GM20000 (cell line): ENCODE measurements at regions not wholly inside any gene's neighbourhood (a gene's known extent, or its start where the extent isn't known, plus 50 kb on each side); places are given as distances from the start of the nearest gene placed in this dataset.

ENCODE experiments used
- DNase-seq: peaks from one replicate; pipeline ENCODE4 v3.0.0; 2012; ENCODE audit warnings: low spot score
- TF ChIP-seq, protein P1 (sequence below): IDR thresholded peaks from 2 replicates; pipeline ENCODE4 v1.5.1; 2012; ENCODE audit warnings: mild to moderate bottlenecking, control low read depth; ENCODE audit errors: extremely low read depth, missing control alignments

DNA sequence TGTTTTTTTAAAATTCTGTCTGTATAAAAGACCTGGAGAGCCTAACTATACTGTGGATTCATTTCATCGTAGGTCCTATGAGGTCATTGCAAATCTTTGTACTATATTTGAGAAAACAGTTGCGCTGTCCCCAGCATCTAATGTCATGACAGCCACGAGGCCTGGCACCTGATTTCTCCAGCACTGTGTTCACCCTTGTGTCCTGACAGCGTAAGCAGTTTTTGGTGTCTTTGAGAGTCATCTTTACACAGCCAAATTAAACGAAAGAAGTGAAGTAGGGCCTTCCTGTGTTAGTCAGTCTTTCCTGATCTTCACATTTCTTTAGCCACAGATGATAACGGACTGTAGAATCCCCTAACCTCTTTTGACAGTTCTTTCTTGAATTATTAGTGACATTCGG is 70.6 kb upstream of the PHACTR2 start:
- DNase-seq = no peak
- TF ChIP-seq, protein P1, sequence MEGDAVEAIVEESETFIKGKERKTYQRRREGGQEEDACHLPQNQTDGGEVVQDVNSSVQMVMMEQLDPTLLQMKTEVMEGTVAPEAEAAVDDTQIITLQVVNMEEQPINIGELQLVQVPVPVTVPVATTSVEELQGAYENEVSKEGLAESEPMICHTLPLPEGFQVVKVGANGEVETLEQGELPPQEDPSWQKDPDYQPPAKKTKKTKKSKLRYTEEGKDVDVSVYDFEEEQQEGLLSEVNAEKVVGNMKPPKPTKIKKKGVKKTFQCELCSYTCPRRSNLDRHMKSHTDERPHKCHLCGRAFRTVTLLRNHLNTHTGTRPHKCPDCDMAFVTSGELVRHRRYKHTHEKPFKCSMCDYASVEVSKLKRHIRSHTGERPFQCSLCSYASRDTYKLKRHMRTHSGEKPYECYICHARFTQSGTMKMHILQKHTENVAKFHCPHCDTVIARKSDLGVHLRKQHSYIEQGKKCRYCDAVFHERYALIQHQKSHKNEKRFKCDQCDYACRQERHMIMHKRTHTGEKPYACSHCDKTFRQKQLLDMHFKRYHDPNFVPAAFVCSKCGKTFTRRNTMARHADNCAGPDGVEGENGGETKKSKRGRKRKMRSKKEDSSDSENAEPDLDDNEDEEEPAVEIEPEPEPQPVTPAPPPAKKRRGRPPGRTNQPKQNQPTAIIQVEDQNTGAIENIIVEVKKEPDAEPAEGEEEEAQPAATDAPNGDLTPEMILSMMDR = no peak

DNA sequence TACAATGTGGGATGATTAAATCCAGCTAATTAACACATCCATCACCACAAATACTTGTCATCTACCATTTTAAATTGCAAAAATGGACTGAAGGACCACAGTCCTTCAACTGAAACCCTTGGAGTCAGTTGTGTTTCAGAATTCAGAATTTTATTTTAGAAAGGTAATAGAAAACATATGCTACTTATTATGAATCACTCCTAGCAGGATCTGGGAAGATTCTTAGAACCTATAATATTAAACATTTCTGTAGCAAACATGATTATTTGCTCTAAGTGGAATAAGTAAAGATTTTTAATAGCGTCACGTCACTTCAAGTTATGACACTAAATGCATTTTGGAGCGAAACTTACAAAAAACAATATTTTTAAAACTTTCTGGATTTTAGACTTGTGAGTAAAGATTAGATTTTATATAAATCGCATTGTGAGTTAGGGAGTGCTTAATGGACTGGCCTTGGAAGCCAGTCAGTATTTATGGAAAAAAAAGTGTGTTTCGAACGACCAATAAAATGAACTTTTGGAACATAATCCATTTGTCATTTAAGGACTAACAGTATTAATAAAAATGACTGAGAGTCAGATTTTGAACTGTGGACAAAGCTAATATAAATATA is 71.8 kb upstream of the PHACTR2 start:
- TF ChIP-seq, protein P1 = no peak
- no peak for DNase-seq

DNA sequence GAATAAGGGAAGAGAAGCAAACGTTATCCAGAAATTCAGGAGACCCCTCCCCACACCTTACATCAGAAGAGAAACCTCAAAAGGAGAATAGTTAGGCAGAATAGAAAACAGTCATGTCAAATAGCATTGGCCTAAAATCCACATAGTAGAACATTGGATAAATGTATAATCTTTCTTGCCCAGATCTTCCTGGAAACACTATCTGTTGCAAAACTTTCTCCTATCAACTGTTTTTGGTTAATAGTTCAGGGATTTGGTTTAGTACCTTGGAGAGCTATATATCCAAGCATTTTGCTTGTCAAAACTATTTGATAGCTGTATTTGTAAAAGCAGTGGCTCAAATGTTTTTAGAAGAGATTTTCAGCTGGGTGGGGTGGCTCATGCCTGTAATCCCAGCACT is 74.3 kb upstream of the PHACTR2 start:
- no peak for DNase-seq

DNA sequence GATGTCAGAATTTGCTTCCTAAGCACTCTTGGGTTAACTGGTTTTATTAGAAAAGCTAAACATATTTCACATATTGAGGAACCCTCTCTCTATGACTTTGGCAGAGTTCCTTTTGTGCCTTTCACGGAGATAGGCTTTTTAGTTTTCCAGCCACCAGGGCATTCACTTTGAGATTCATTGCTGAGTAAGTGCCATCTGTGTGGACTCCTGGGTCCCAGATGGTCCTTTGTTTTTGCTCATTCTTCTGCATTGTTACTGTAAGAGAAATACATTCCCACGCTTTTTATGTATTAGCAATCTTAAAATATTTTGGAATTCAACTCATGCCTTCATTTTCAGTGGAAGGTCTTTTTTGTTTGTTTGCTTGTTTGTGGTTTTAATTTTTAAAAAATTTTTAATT is 76.3 kb upstream of the PHACTR2 start:
- no peak for DNase-seq
- TF ChIP-seq, protein P1 = no peak

More for the DNA sequence above, 74.3 kb upstream of the PHACTR2 start:
- TF ChIP-seq, protein P1 = no peak

DNA sequence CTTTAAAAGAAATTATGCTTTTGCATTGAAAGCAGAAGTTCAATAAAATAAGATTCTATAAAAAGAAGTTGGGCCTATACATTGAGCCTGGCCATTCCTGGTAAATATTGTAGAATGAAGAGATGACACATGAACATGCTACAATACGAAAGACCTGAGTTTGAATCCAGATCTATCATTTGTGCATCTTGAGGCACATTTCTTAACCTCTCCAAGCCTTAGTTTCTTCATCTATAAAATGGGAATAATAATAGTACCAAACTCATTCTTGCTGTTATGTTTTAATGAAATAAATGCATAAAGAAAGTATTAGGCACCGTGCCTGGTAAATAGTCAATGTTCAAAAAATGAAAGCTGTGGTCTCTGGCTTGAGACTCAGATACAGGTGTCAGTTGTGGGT is 76.9 kb upstream of the PHACTR2 start:
- TF ChIP-seq, protein P1 = no peak
- no peak for DNase-seq

DNA sequence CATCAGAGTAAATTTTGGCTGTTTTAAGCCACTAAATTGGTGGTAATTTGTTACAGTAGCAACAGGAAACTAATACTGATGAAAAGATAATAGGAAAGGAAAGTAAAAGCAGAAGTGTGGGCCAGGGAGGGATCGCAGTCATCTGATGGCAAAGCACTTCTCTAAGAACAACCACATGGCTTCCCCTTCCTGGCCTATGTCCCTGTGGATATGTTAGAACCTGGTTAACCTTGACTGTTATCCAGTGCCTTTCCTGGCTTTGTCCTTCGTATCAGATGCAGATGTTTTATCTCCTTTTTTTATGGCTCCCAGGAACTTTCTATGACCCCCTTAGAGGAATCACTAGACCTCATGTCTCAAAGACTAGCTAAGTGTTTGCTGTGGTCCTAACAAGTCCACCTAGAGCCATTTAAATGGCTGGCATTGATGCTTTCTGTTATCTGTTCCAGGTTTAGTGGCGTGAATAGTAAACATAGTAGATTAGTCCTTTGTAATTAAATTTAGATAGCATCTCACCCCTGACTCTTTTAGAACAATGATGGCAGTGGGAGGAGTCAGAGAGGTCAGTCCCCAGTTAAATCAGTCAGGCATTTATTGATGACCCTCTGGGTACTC is 79.2 kb upstream of the PHACTR2 start:
- TF ChIP-seq, protein P1 = no peak
- DNase-seq = peak; percentile 28

DNA sequence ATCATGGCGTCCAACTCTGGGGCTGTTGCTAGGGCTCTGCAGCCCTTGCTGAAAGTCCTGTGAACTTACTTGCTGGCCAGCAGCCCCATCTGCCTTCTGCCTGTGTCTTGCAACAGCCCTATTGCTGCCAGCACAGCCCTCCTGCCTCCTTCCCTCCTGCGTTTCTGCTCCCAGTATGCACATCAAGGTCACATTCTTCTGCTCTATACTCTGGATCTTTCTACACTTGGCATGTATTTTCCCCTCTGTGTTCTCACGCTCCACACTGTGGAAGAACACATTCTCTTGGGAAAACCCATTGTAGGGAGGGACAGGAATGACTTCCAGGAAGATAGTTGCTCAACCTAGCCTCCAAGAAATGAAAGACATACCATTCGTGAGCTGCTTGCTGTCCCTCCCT is 80.9 kb upstream of the PHACTR2 start:
- TF ChIP-seq, protein P1 = no peak
- DNase-seq = no peak
